Transverse colon (tissue), 4 donors: ENCODE measurements at regions not wholly inside any gene's neighbourhood (a gene's known extent, or its start where the extent isn't known, plus 50 kb on each side); places are given as distances from the start of the nearest gene placed in this dataset.

Source experiments
- DNase-seq: peaks from one replicate; pipeline ENCODE4 v3.0.0-alpha.2; 2019
- H3K27ac ChIP-seq, 4 donors: fragments of 200-600 bp; sonication (generic); 2 replicates each; pipeline ENCODE4 v1.5.1; 2016 to 2018; ENCODE audit warnings: inconsistent platforms in 4 of 4
- H3K27me3 ChIP-seq: fragments of 200-600 bp; sonication (generic); 2 replicates; pipeline ENCODE4 v1.5.1; 2017; ENCODE audit warnings: inconsistent platforms
- H3K36me3 ChIP-seq, 4 donors: fragments of 200-600 bp; sonication (generic); 2 replicates each; pipeline ENCODE4 v1.5.1; 2017 to 2019; ENCODE audit warnings: inconsistent platforms in 4 of 4
- H3K4me1 ChIP-seq, 4 donors: fragments of 200-600 bp; sonication (generic); 2 replicates each; pipeline ENCODE4 v1.5.1; 2017 to 2020; ENCODE audit warnings: inconsistent platforms in 4 of 4
- H3K4me3 ChIP-seq, 4 donors: fragments of 200-600 bp; sonication (generic); 1 replicate in 1 of 4; 2 replicates in 3 of 4; pipeline versions ENCODE4 v1.5.1 to v1.6.1; 2017 to 2019; ENCODE audit warnings: inconsistent platforms in 4 of 4
- H3K9me3 ChIP-seq, 2 donors: fragments of 200-600 bp; sonication (generic); 2 replicates each; pipeline ENCODE4 v1.5.1; 2017 to 2019; ENCODE audit warnings: inconsistent platforms in 2 of 2
- EP300 ChIP-seq: sonication (generic); formaldehyde crosslinking; IDR thresholded peaks from one replicate; pipeline ENCODE4 v1.6.1; 2017; ENCODE audit warnings: antibody characterized with exemption, low read depth
- POLR2A ChIP-seq: fragments of 450-650 bp; IDR thresholded peaks from one replicate; pipeline ENCODE4 v1.6.1; 2016; ENCODE audit warnings: antibody characterized with exemption, mild to moderate bottlenecking, moderate library complexity
- POLR2AphosphoS5 ChIP-seq, 3 donors: sonication (generic); formaldehyde crosslinking; IDR thresholded peaks; one replicate each; pipeline ENCODE4 v1.6.1; 2016; ENCODE audit warnings: antibody characterized with exemption in 3 of 3
- WGBS, 2 donors: methylation state at CpG; one replicate each; pipeline ENCODE4 v1.1.5; 2018; ENCODE audit warnings: low coverage in 1 of 2; 5-methylcytosine and 5-hydroxymethylcytosine counted together
- in situ Hi-C, 4 donors: fragments of 200-750 bp; cut with MboI; loops; one replicate each; pipeline versions ENCODE4 v1.15.0 to v1.15.1; 2017; ENCODE audit warnings: low sequenced_read_pairs in 3 of 4, low pct_ligation_motif_present in 1 of 4, low pct_unique_long_range_greater_than_20kb in 1 of 4
- intact Hi-C: fragments of 100-400 bp; cut with DNase I; formaldehyde crosslinking; loops from one replicate; pipeline ENCODE4 v1.15.1; 2023; ENCODE audit warnings: low total_unique reads
- TF ChIP-seq, protein P1 (sequence below), 5 experiments: fragments of 200-600 bp in 3 of 5; fragments of 450-650 bp in 2 of 5; sonication (generic) in 3 of 5; IDR thresholded peaks; 1 replicate in 2 of 5; 2 replicates in 3 of 5; pipeline ENCODE4 v1.5.1; 2016 to 2017; ENCODE audit warnings: antibody characterized with exemption in 5 of 5, inconsistent platforms in 3 of 5, mild to moderate bottlenecking in 2 of 5, moderate library complexity in 1 of 5

DNA sequence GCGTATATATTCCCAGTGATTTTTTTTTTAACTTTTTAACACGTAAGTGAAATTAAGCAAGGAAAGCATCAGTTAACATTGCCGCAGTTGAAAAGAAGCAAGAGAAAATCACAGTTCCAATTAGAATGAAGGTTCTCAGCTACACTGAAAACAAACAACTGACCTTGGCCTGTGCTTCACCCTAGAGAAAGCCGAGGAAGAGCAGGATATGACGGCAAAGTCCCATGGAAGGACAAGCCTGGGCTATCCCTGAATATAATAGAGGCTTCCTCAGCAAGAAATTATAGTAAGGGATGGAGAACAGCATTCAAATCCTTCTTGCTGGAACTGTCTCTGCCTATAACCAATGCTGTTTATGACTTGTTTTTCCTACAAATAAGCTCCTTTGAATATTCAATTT, 83.0 kb upstream of the INHBA start:
- no peaks in the 10 kb centered on the region for H3K36me3 ChIP-seq
- no peak for DNase-seq
- intact Hi-C loops, result no loop called here
- no peak overlapping the region for H3K27ac ChIP-seq
- in situ Hi-C loops, result no loop called here
- no peak overlapping the region for H3K4me3 ChIP-seq
- 80 to 88% methylated on average over 5 of the region's 5 CpGs for WGBS, 2 donors
- H3K9me3 ChIP-seq, result no peaks in the 10 kb centered on the region
- H3K27me3 ChIP-seq, result no peaks in the 10 kb centered on the region
- TF ChIP-seq POLR2AphosphoS5 (IDR thresholded peaks at IDR 0.05) (no peak), POLR2A (no peak)
- no peaks in the 10 kb centered on the region for H3K4me1 ChIP-seq

- intact Hi-C loops, result no loop called here
- DNase-seq, result no peak
- H3K4me3 ChIP-seq, result no peak overlapping the region
- no peaks in the 10 kb centered on the region for H3K27me3 ChIP-seq
- H3K9me3 ChIP-seq, result no peaks in the 10 kb centered on the region
- no peak overlapping the region for H3K27ac ChIP-seq
- TF ChIP-seq POLR2AphosphoS5 (IDR thresholded peaks at IDR 0.05), result no peak
- TF ChIP-seq POLR2A, result no peak
- no peak for TF ChIP-seq EP300
- TF ChIP-seq, protein P1, sequence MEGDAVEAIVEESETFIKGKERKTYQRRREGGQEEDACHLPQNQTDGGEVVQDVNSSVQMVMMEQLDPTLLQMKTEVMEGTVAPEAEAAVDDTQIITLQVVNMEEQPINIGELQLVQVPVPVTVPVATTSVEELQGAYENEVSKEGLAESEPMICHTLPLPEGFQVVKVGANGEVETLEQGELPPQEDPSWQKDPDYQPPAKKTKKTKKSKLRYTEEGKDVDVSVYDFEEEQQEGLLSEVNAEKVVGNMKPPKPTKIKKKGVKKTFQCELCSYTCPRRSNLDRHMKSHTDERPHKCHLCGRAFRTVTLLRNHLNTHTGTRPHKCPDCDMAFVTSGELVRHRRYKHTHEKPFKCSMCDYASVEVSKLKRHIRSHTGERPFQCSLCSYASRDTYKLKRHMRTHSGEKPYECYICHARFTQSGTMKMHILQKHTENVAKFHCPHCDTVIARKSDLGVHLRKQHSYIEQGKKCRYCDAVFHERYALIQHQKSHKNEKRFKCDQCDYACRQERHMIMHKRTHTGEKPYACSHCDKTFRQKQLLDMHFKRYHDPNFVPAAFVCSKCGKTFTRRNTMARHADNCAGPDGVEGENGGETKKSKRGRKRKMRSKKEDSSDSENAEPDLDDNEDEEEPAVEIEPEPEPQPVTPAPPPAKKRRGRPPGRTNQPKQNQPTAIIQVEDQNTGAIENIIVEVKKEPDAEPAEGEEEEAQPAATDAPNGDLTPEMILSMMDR (IDR thresholded peaks at IDR 0.05), result no peak
- in situ Hi-C loops, result no loop called here
- no peaks in the 10 kb centered on the region for H3K36me3 ChIP-seq
- H3K4me1 ChIP-seq, result no peaks in the 10 kb centered on the region
These were observed 82.4 kb upstream of the INHBA start for GRCh38 chr7:41785265-41785664.

GRCh38 chr7:41779918-41780317, 77.0 kb upstream of the INHBA start:
- WGBS, 2 donors, result 57 to 59% methylated on average over 2 of the region's 2 CpGs
- H3K36me3 ChIP-seq, result no peaks in the 10 kb centered on the region
- no peaks in the 10 kb centered on the region for H3K27me3 ChIP-seq
- in situ Hi-C loops, result no loop called here
- TF ChIP-seq POLR2A, result no peak
- TF ChIP-seq EP300, result no peak
- no peak for TF ChIP-seq POLR2AphosphoS5 (IDR thresholded peaks at IDR 0.05)
- TF ChIP-seq, protein P1 (IDR thresholded peaks at IDR 0.05), result no peak
- intact Hi-C loops, result no loop called here
- no peaks in the 10 kb centered on the region for H3K9me3 ChIP-seq
- no peak for DNase-seq
- no peak overlapping the region for H3K4me3 ChIP-seq
- H3K4me1 ChIP-seq, result no peaks in the 10 kb centered on the region
- no peak overlapping the region for H3K27ac ChIP-seq

- Histone ChIP-seq H3K4me1 (no peaks in the 10 kb centered on the region), H3K4me3 (no peak overlapping the region), H3K36me3 (no peaks in the 10 kb centered on the region), H3K27ac (no peak overlapping the region), H3K9me3 (no peaks in the 10 kb centered on the region), H3K27me3 (no peaks in the 10 kb centered on the region)
- in situ Hi-C loops (no loop called here), intact Hi-C loops (no loop called here)
- WGBS, 2 donors, result 78 to 100% methylated on average over 2 to 5 of the region's 5 CpGs
- no peak for TF ChIP-seq POLR2A
- TF ChIP-seq, protein P1 (IDR thresholded peaks at IDR 0.05), result no peak
- no peak for TF ChIP-seq POLR2AphosphoS5 (IDR thresholded peaks at IDR 0.05)
- TF ChIP-seq EP300, result no peak
- no peak for DNase-seq
These were observed 75.2 kb upstream of the INHBA start for GRCh38 chr7:41777894-41778596.

DNA sequence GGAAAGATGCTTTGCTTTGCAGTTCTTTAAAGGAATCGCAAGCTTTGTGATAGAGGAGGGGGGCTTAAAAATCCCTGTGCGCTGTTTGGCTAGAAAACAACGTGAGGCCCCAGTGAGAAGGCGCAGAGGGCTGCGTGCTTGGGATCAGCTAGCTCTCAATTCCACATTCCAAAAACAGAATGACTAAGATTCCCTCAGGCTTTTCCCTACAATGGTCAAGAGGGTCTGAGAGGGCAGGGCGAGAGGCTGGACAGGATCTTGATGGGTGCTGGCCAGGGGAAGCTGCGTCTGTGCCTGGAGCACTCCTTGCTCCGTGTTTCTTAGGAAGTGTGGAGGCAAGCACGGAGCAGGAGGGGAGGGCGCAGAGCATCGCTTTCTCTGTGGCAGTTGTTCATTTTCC, 72.1 kb upstream of the INHBA start:
- H3K4me3 ChIP-seq, result no peak overlapping the region
- TF ChIP-seq, protein P1 (IDR thresholded peaks at IDR 0.05), result no peak
- TF ChIP-seq EP300 (no peak), POLR2AphosphoS5 (IDR thresholded peaks at IDR 0.05) (no peak), POLR2A (no peak)
- no peaks in the 10 kb centered on the region for H3K36me3 ChIP-seq
- intact Hi-C loops (no loop called here), in situ Hi-C loops (no loop called here)
- H3K9me3 ChIP-seq, result no peaks in the 10 kb centered on the region
- DNase-seq, result no peak
- no peak overlapping the region for H3K27ac ChIP-seq
- WGBS, 2 donors, result 86 to 95% methylated on average over 9 to 11 of the region's 11 CpGs
- H3K4me1 ChIP-seq, result no peaks in the 10 kb centered on the region
- no peaks in the 10 kb centered on the region for H3K27me3 ChIP-seq
